NCI-H748 treated with DMSO at 0.1 percent for 48 hours (cell line): ENCODE measurements at regions not wholly inside any gene's neighbourhood (a gene's known extent, or its start where the extent isn't known, plus 50 kb on each side); places are given as distances from the start of the nearest gene placed in this dataset.

Experiments used
- DNase-seq: peaks from one replicate; lab custom pipeline; 2025; lab: John Stamatoyannopoulos, UW

- no peak for DNase-seq
Measured at GRCh38 chr12:41888285-41888684, 256.4 kb downstream of the GXYLT1 start.

GRCh38 chr12:41881891-41882805 lies 262.5 kb downstream of the GXYLT1 start:
- DNase-seq = no peak

GRCh38 chr12:41869432-41869831 lies 275.2 kb downstream of the GXYLT1 start:
- DNase-seq = no peak

GRCh38 chr12:41866878-41867430 lies 277.7 kb downstream of the GXYLT1 start:
- no peak for DNase-seq

- DNase-seq = no peak
Measured at GRCh38 chr12:41856228-41856627, 288.4 kb downstream of the GXYLT1 start.

- no peak for DNase-seq
Measured at GRCh38 chr12:41850046-41850445, 294.6 kb downstream of the GXYLT1 start.

- no peak for DNase-seq
Measured at GRCh38 chr12:41846718-41847117, 298.0 kb downstream of the GXYLT1 start.

- no peak for DNase-seq
Measured at GRCh38 chr12:41836416-41836815, 308.3 kb downstream of the GXYLT1 start.

- no peak for DNase-seq
Measured at GRCh38 chr12:41835556-41835955, 309.1 kb downstream of the GXYLT1 start.

- DNase-seq = no peak
Measured at GRCh38 chr12:41819948-41820347, 324.7 kb downstream of the GXYLT1 start.

GRCh38 chr12:41804026-41804425 lies 340.6 kb downstream of the GXYLT1 start:
- no peak for DNase-seq

- no peak for DNase-seq
Measured at GRCh38 chr12:41802803-41803202, 341.9 kb downstream of the GXYLT1 start.

GRCh38 chr12:41801261-41801660 lies 343.4 kb downstream of the GXYLT1 start:
- no peak for DNase-seq

- no peak for DNase-seq
Measured at GRCh38 chr12:41799671-41800070, 345.0 kb downstream of the GXYLT1 start.

- no peak for DNase-seq
Measured at GRCh38 chr12:41795910-41796309, 348.8 kb downstream of the GXYLT1 start.

- DNase-seq = no peak
Measured at GRCh38 chr12:41795051-41795600, 349.5 kb downstream of the GXYLT1 start.

- DNase-seq = no peak
Measured at GRCh38 chr12:41794336-41794735, 350.3 kb downstream of the GXYLT1 start.

- no peak for DNase-seq
Measured at GRCh38 chr12:41784957-41785356, 359.7 kb downstream of the GXYLT1 start.

- DNase-seq = no peak
Measured at GRCh38 chr12:41778934-41779333, 365.7 kb downstream of the GXYLT1 start.

GRCh38 chr12:41777064-41777790 lies 367.4 kb downstream of the GXYLT1 start:
- no peak for DNase-seq

GRCh38 chr12:41772478-41772877 lies 372.2 kb downstream of the GXYLT1 start:
- DNase-seq = no peak

GRCh38 chr12:41769810-41770209 lies 374.9 kb downstream of the GXYLT1 start:
- no peak for DNase-seq

GRCh38 chr12:41768456-41768855 lies 376.2 kb downstream of the GXYLT1 start:
- no peak for DNase-seq
